GM23248 (cell line): ENCODE measurements at regions not wholly inside any gene's neighbourhood (a gene's known extent, or its start where the extent isn't known, plus 50 kb on each side); places are given as distances from the start of the nearest gene placed in this dataset.

ENCODE experiments used
- EZH2 ChIP-seq: fragments of 200-600 bp; sonication (generic); IDR thresholded peaks from 2 replicates; pipeline ENCODE4 v1.6.1; 2018; ENCODE audit warnings: antibody characterized with exemption, mild to moderate bottlenecking; ENCODE audit not compliant: insufficient read depth, poor library complexity, severe bottlenecking
- EZH2phosphoT487 ChIP-seq: fragments of 200-600 bp; sonication (generic); IDR thresholded peaks from 2 replicates; pipeline ENCODE4 v1.6.1; 2018; ENCODE audit warnings: antibody characterized with exemption, moderate library complexity, mild to moderate bottlenecking, low read depth; ENCODE audit not compliant: insufficient read depth

DNA sequence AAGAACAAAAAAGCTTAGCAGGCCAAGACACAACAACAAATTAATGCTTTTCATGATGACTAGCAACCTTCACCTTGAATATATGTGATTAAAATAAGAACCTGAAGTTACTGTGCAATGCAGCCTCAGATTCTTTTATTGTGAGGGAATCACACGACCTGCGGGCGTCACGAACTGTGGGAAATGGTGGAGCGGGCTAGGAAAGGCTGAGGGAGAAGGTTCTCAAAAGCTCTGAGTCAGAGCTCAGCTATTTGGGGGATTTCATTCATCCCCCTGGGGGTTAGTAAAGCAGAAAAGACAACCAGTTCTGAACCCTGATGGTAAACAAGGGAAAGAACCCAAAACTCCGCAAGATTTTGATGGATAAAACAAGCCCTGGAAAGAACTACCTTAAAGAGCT lies 89.3 kb upstream of the NCKAP5 start:
- no peak for TF ChIP-seq EZH2phosphoT487
- no peak for TF ChIP-seq EZH2
